Activated CD8-positive, alpha-beta T cell treated with anti-CD3 and anti-CD28 coated beads, Interleukin-2, amount 10 ng/mL, durations not matched to agents 7 days and 5 days (primary cell): ENCODE measurements at regions not wholly inside any gene's neighbourhood (a gene's known extent, or its start where the extent isn't known, plus 50 kb on each side); places are given as distances from the start of the nearest gene placed in this dataset.

ENCODE experiments used
- ATAC-seq: fragments of 150-1000 bp; cut with Tn5 transposase; one replicate; pipeline ENCODE4 v1.10.0; 2021; ENCODE audit warnings: moderate library complexity
- CTCF ChIA-PET: fragments of 350-600 bp; sonication (Branson Sonifier 250); formaldehyde crosslinking; loops from one replicate; lab custom pipeline; 2021; ENCODE audit warnings: antibody characterized with exemption; lab: Charles Lee
- POLR2A ChIA-PET: fragments of 350-600 bp; sonication (Branson Sonifier 250); formaldehyde crosslinking; loops from one replicate; lab custom pipeline; 2021; ENCODE audit warnings: antibody characterized with exemption; lab: Charles Lee
- DNase-seq: peaks from one replicate; pipeline ENCODE4 v3.0.0-alpha.2; 2020
- H3K27ac Mint-ChIP-seq: one replicate; pipeline ENCODE4 v1.8.0; 2021; ENCODE audit warnings: mild to moderate bottlenecking, mixed read lengths
- H3K27me3 Mint-ChIP-seq: one replicate; pipeline ENCODE4 v1.8.0; 2021; ENCODE audit warnings: low read depth, mixed read lengths
- H3K36me3 Mint-ChIP-seq: one replicate; pipeline ENCODE4 v1.8.0; 2021; ENCODE audit warnings: low read depth, mixed read lengths
- H3K4me1 Mint-ChIP-seq: one replicate; pipeline ENCODE4 v1.8.0; 2021; ENCODE audit warnings: low read depth, mixed read lengths
- H3K4me3 Mint-ChIP-seq: one replicate; pipeline ENCODE4 v1.8.0; 2021; ENCODE audit warnings: mild to moderate bottlenecking, mixed read lengths
- H3K9me3 Mint-ChIP-seq: one replicate; pipeline ENCODE4 v1.8.0; 2022; ENCODE audit warnings: mixed read lengths; ENCODE audit not compliant: insufficient read depth

DNA sequence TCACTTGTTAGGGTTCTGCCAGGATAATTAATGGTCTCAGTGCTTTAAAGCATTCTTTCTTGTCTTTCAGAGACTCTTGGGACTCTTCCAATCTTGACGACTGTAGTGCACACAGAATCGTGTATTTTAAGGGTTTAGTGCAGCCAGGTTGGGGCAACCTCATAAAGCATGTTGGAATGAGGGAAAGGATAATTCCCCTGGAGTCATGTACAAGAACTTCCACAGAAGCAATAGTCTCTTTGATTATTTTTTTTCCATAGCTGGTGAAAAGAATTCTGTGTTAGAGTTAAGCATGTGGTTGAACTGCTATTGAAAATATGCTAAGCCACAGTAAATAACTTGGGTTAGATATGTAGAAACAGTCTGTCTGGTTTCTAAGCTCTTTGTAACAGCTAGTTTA is 246.8 kb upstream of the DAAM1 start:
- CTCF ChIA-PET, result no interaction called here
- H3K27me3 Mint-ChIP-seq, result peaks cover 5% of the 10 kb centered on the region
- no peaks in the 10 kb centered on the region for H3K36me3 Mint-ChIP-seq
- no peaks in the 10 kb centered on the region for H3K4me1 Mint-ChIP-seq
- DNase-seq (no peak), ATAC-seq (no peak)
- no peak overlapping the region for H3K4me3 Mint-ChIP-seq
- H3K27ac Mint-ChIP-seq, result no peak overlapping the region
- POLR2A ChIA-PET, result interaction anchor here (0.6 kb wide), 1 partner anchor 402 kb away, joined by 3 read pairs; no protein-coding TSS in a partner anchor
- H3K9me3 Mint-ChIP-seq, result no peaks in the 10 kb centered on the region

GRCh38 chr14:58942516-58942915 is 246.0 kb upstream of the DAAM1 start:
- Mint-ChIP-seq H3K27me3 (peaks cover 5% of the 10 kb centered on the region), H3K4me3 (no peak overlapping the region), H3K36me3 (no peaks in the 10 kb centered on the region), H3K9me3 (no peaks in the 10 kb centered on the region), H3K4me1 (no peaks in the 10 kb centered on the region), H3K27ac (no peak overlapping the region)
- DNase-seq (no peak), ATAC-seq (no peak)
- ChIA-PET CTCF (no interaction called here), POLR2A (interaction anchor here (0.7 kb wide), 1 partner anchor 391 kb away, joined by 3 read pairs; no protein-coding TSS in a partner anchor)

GRCh38 chr14:58944343-58944967 is 244.0 kb upstream of the DAAM1 start:
- CTCF ChIA-PET, result no interaction called here

GRCh38 chr14:58944968-58945356 is 243.5 kb upstream of the DAAM1 start:
- no peaks in the 10 kb centered on the region for H3K9me3 Mint-ChIP-seq
- H3K4me1 Mint-ChIP-seq, result no peaks in the 10 kb centered on the region
- H3K27ac Mint-ChIP-seq, result no peak overlapping the region
- H3K27me3 Mint-ChIP-seq, result peaks cover 6% of the 10 kb centered on the region
- ATAC-seq (no peak), DNase-seq (no peak)
- H3K36me3 Mint-ChIP-seq, result no peaks in the 10 kb centered on the region
- POLR2A ChIA-PET, result no interaction called here
- no peak overlapping the region for H3K4me3 Mint-ChIP-seq
- CTCF ChIA-PET, result no interaction called here

More at GRCh38 chr14:58944343-58944967, 244.0 kb upstream of the DAAM1 start:
- POLR2A ChIA-PET, result no interaction called here
- ATAC-seq, result no peak
- Mint-ChIP-seq H3K36me3 (no peaks in the 10 kb centered on the region), H3K4me3 (no peak overlapping the region), H3K27ac (no peak overlapping the region), H3K4me1 (no peaks in the 10 kb centered on the region), H3K27me3 (peaks cover 5% of the 10 kb centered on the region), H3K9me3 (no peaks in the 10 kb centered on the region)
- no peak for DNase-seq

GRCh38 chr14:58946431-58946830 is 242.0 kb upstream of the DAAM1 start:
- Mint-ChIP-seq H3K4me1 (no peaks in the 10 kb centered on the region), H3K9me3 (no peaks in the 10 kb centered on the region), H3K36me3 (no peaks in the 10 kb centered on the region), H3K4me3 (no peak overlapping the region), H3K27ac (no peak overlapping the region), H3K27me3 (peaks cover 5% of the 10 kb centered on the region)
- no peak for ATAC-seq
- no peak for DNase-seq
- POLR2A ChIA-PET, result no interaction called here
- CTCF ChIA-PET, result no interaction called here

- H3K4me3 Mint-ChIP-seq, result no peak overlapping the region
- CTCF ChIA-PET, result no interaction called here
- DNase-seq (no peak), ATAC-seq (no peak)
- H3K27me3 Mint-ChIP-seq, result peaks cover 4% of the 10 kb centered on the region
- H3K9me3 Mint-ChIP-seq, result no peaks in the 10 kb centered on the region
- POLR2A ChIA-PET, result no interaction called here
- no peaks in the 10 kb centered on the region for H3K36me3 Mint-ChIP-seq
- no peak overlapping the region for H3K27ac Mint-ChIP-seq
- no peaks in the 10 kb centered on the region for H3K4me1 Mint-ChIP-seq
These were observed 241.3 kb upstream of the DAAM1 start for GRCh38 chr14:58947156-58947555.

- no peaks in the 10 kb centered on the region for H3K36me3 Mint-ChIP-seq
- no peak for DNase-seq
- CTCF ChIA-PET, result no interaction called here
- POLR2A ChIA-PET, result no interaction called here
- ATAC-seq, result no peak
- no peaks in the 10 kb centered on the region for H3K4me1 Mint-ChIP-seq
- no peak overlapping the region for H3K27ac Mint-ChIP-seq
- no peak overlapping the region for H3K4me3 Mint-ChIP-seq
- H3K9me3 Mint-ChIP-seq, result no peaks in the 10 kb centered on the region
- peaks cover 5% of the 10 kb centered on the region for H3K27me3 Mint-ChIP-seq
These were observed 240.5 kb upstream of the DAAM1 start for GRCh38 chr14:58947814-58948445.

GRCh38 chr14:58950555-58950954 is 237.9 kb upstream of the DAAM1 start:
- peaks cover 13% of the 10 kb centered on the region for H3K27me3 Mint-ChIP-seq
- CTCF ChIA-PET, result no interaction called here

DNA sequence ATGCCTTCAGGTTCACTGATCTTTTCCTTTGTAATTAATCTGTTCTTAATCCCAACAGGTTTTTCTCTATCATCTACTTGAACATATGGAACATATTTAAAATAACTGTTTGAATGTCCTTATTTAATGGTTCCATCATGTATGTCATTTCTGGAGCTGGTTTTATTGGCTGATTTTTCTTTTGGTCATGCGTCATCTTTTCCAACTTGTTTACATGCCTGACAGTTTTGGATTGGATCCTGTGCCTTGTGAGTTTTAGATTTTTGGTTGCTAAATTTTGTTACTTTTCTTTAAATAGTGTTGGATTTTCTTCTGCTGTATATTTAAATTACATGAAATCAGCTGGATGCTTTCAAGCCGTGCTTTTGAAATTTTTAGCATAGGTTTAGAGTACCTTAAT is 237.3 kb upstream of the DAAM1 start:
- H3K4me1 Mint-ChIP-seq, result peaks cover under 1% of the 10 kb centered on the region
- H3K36me3 Mint-ChIP-seq, result no peaks in the 10 kb centered on the region
- DNase-seq (no peak), ATAC-seq (no peak)
- H3K27me3 Mint-ChIP-seq, result peaks cover 15% of the 10 kb centered on the region
- no peak overlapping the region for H3K4me3 Mint-ChIP-seq
- no peak overlapping the region for H3K27ac Mint-ChIP-seq
- ChIA-PET CTCF (no interaction called here), POLR2A (no interaction called here)
- H3K9me3 Mint-ChIP-seq, result no peaks in the 10 kb centered on the region

More at GRCh38 chr14:58950555-58950954, 237.9 kb upstream of the DAAM1 start:
- Mint-ChIP-seq H3K9me3 (no peaks in the 10 kb centered on the region), H3K27ac (no peak overlapping the region), H3K4me1 (no peaks in the 10 kb centered on the region), H3K36me3 (no peaks in the 10 kb centered on the region), H3K4me3 (no peak overlapping the region)
- no peak for ATAC-seq
- POLR2A ChIA-PET, result no interaction called here
- no peak for DNase-seq

GRCh38 chr14:58954052-58954451 is 234.4 kb upstream of the DAAM1 start:
- no peak for ATAC-seq
- DNase-seq, result no peak
- H3K4me3 Mint-ChIP-seq, result no peak overlapping the region
- peaks cover 18% of the 10 kb centered on the region for H3K27me3 Mint-ChIP-seq
- ChIA-PET POLR2A (no interaction called here), CTCF (no interaction called here)
- no peaks in the 10 kb centered on the region for H3K36me3 Mint-ChIP-seq
- no peaks in the 10 kb centered on the region for H3K9me3 Mint-ChIP-seq
- no peak overlapping the region for H3K27ac Mint-ChIP-seq
- peaks cover 3% of the 10 kb centered on the region for H3K4me1 Mint-ChIP-seq

DNA sequence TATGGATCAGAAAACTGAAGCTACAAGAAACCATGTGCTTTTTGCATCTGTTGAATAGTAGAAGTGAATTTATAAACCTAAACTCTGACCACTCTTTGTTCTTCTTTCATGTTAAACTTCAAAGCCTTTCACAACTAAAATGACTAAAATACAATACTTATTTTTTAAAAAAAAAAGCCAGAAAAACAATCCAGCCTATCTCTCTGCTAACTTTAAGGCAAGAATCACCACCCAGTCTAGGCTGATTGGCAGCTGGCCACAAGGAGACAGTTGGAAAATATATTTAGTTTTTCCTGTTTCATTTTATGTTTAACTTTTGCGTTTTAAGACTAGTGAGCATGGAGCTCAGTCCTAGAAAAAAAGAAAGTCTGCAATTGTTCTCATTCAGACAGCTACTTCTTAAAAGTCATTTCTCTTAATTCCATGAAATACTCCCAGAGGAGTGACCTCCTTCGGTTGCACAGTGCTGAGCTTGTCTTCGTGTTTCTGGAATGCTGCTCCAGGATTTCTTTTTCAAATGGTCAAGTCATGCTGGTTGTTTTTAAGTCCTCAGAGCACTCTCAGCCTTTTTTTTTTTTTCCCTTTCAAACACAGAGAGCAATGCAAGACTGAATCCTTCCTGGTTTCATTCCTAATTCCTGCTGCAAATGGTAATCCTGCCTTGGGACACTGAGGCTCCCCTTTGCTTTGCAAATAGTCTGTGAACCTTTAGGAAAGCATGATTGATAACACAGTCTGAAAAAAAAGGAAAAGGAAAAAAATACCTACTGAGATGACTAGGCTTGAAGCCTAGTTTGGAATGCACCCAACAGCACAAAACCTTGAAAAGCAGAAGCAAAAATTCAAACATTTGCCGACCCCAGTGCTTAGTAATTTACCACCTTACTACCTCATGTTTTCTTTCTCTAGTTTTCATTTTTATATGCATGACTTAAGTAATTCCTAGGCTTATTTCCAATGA is 233.3 kb upstream of the DAAM1 start:
- Mint-ChIP-seq H3K4me3 (no peak overlapping the region), H3K27ac (no peak overlapping the region), H3K36me3 (no peaks in the 10 kb centered on the region), H3K4me1 (peaks cover 3% of the 10 kb centered on the region), H3K27me3 (peaks cover 16% of the 10 kb centered on the region), H3K9me3 (no peaks in the 10 kb centered on the region)
- ChIA-PET POLR2A (no interaction called here), CTCF (no interaction called here)
- DNase-seq (no peak), ATAC-seq (no peak)
